ENCODE measurements at regions not wholly inside any gene's neighbourhood (a gene's known extent, or its start where the extent isn't known, plus 50 kb on each side); places are given as distances from the start of the nearest gene placed in this dataset.

GRCh38 chr1:227388214-227389168 lies 70.2 kb upstream of the CDC42BPA start:
- ATAC-seq (replicated peaks), result no peak
- Mint-ChIP-seq H3K27me3 (peaks cover 4% of the 10 kb centered on the region), H3K4me3 (no peak overlapping the region)

GRCh38 chr1:227379555-227379892 lies 61.2 kb upstream of the CDC42BPA start:
- Mint-ChIP-seq H3K9me3 (no peaks in the 10 kb centered on the region), H3K4me1 (no peaks in the 10 kb centered on the region), H3K36me3 (ENCODE audit: low read depth) (no peaks in the 10 kb centered on the region), H3K4me3 (no peak overlapping the region), H3K27ac (no peak overlapping the region), H3K27me3 (peaks cover 41% of the 10 kb centered on the region)
- ATAC-seq (replicated peaks), result no peak

More at GRCh38 chr1:227388214-227389168, 70.2 kb upstream of the CDC42BPA start:
- Mint-ChIP-seq H3K36me3 (ENCODE audit: low read depth) (no peaks in the 10 kb centered on the region), H3K4me1 (no peaks in the 10 kb centered on the region), H3K9me3 (no peaks in the 10 kb centered on the region), H3K27ac (no peak overlapping the region)

GRCh38 chr1:227378871-227379554 lies 60.7 kb upstream of the CDC42BPA start:
- Mint-ChIP-seq H3K36me3 (ENCODE audit: low read depth) (no peaks in the 10 kb centered on the region), H3K4me1 (no peaks in the 10 kb centered on the region), H3K9me3 (no peaks in the 10 kb centered on the region), H3K27ac (no peak overlapping the region), H3K4me3 (no peak overlapping the region), H3K27me3 (peaks cover 41% of the 10 kb centered on the region)
- ATAC-seq (replicated peaks), result no peak

GRCh38 chr1:227378181-227378580 lies 59.9 kb upstream of the CDC42BPA start:
- Mint-ChIP-seq H3K27ac (no peak overlapping the region), H3K4me1 (no peaks in the 10 kb centered on the region), H3K36me3 (ENCODE audit: low read depth) (no peaks in the 10 kb centered on the region), H3K27me3 (peaks cover 41% of the 10 kb centered on the region), H3K4me3 (no peak overlapping the region), H3K9me3 (no peaks in the 10 kb centered on the region)
- ATAC-seq (replicated peaks), result no peak

GRCh38 chr1:227374846-227375245 lies 56.6 kb upstream of the CDC42BPA start:
- no peak overlapping the region for H3K27ac Mint-ChIP-seq
- H3K4me1 Mint-ChIP-seq, result no peaks in the 10 kb centered on the region
- H3K9me3 Mint-ChIP-seq, result no peaks in the 10 kb centered on the region
- peaks cover 28% of the 10 kb centered on the region for H3K27me3 Mint-ChIP-seq
- no peak overlapping the region for H3K4me3 Mint-ChIP-seq
- H3K36me3 Mint-ChIP-seq (ENCODE audit: low read depth), result no peaks in the 10 kb centered on the region
- no peak for ATAC-seq (replicated peaks)

- Mint-ChIP-seq H3K4me1 (no peaks in the 10 kb centered on the region), H3K27ac (no peak overlapping the region), H3K9me3 (no peaks in the 10 kb centered on the region), H3K27me3 (peaks cover 12% of the 10 kb centered on the region), H3K4me3 (no peak overlapping the region), H3K36me3 (ENCODE audit: low read depth) (no peaks in the 10 kb centered on the region)
- no peak for ATAC-seq (replicated peaks)
Measured at GRCh38 chr1:227372726-227373130, 54.4 kb upstream of the CDC42BPA start.

GRCh38 chr1:227370533-227371254 lies 52.4 kb upstream of the CDC42BPA start:
- no peaks in the 10 kb centered on the region for H3K36me3 Mint-ChIP-seq (ENCODE audit: low read depth)

GRCh38 chr1:227369102-227369760 lies 50.9 kb upstream of the CDC42BPA start:
- no peak for ATAC-seq (replicated peaks)
- H3K4me3 Mint-ChIP-seq, result no peak overlapping the region
- H3K4me1 Mint-ChIP-seq, result no peaks in the 10 kb centered on the region
- no peaks in the 10 kb centered on the region for H3K27me3 Mint-ChIP-seq
- H3K27ac Mint-ChIP-seq, result no peak overlapping the region
- no peaks in the 10 kb centered on the region for H3K36me3 Mint-ChIP-seq (ENCODE audit: low read depth)
- H3K9me3 Mint-ChIP-seq, result no peaks in the 10 kb centered on the region

More at GRCh38 chr1:227370533-227371254, 52.4 kb upstream of the CDC42BPA start:
- H3K4me3 Mint-ChIP-seq, result no peak overlapping the region
- H3K27me3 Mint-ChIP-seq, result peaks cover 3% of the 10 kb centered on the region
- H3K27ac Mint-ChIP-seq, result no peak overlapping the region
- ATAC-seq (replicated peaks), result no peak
- no peaks in the 10 kb centered on the region for H3K4me1 Mint-ChIP-seq
- no peaks in the 10 kb centered on the region for H3K9me3 Mint-ChIP-seq

Data from activated T-helper 17 cell treated with anti-CD3 and anti-CD28 coated beads, Interleukin-2, amount 50 U/mL, for 72 hours (primary cell).